ENCODE measurements at regions not wholly inside any gene's neighbourhood (a gene's known extent, or its start where the extent isn't known, plus 50 kb on each side); places are given as distances from the start of the nearest gene placed in this dataset.

GRCh38 chr5:125551797-125552196 lies 805.4 kb upstream of the ZNF608 start:
- TF ChIP-seq POLR2A (IDR thresholded peaks at IDR 0.05; ENCODE audit: low read length) (no peak), RAD21 (conservative IDR thresholded peaks at IDR 0.05 in 1 of 2, IDR thresholded peaks at IDR 0.05 in 1 of 2) (no peak)
